OCI-LY1 (cell line): ENCODE measurements at regions not wholly inside any gene's neighbourhood (a gene's known extent, or its start where the extent isn't known, plus 50 kb on each side); places are given as distances from the start of the nearest gene placed in this dataset.

Source experiments
- H2AFZ ChIP-seq: fragments of 200-600 bp; sonication (generic), shearing (Covaris generic); 2 replicates; pipeline ENCODE4 v1.6.0; 2014; ENCODE audit warnings: antibody characterized with exemption, mild to moderate bottlenecking, low read length
- H3F3A ChIP-seq: fragments of 200-600 bp; sonication (generic), shearing (Covaris generic); 2 replicates; pipeline ENCODE4 v1.6.0; 2014; ENCODE audit warnings: mild to moderate bottlenecking, antibody characterized with exemption, low read length, moderate library complexity; ENCODE audit not compliant: insufficient read depth
- H3K27ac ChIP-seq: fragments of 200-600 bp; sonication (generic); 2 replicates; pipeline ENCODE4 v1.5.1; 2014; ENCODE audit warnings: low read length, mixed run types, mild to moderate bottlenecking, low read depth; ENCODE audit not compliant: poor library complexity, severe bottlenecking
- H3K27me3 ChIP-seq: fragments of 200-600 bp; sonication (generic); 2 replicates; pipeline ENCODE4 v1.6.0; 2014; ENCODE audit warnings: antibody characterized with exemption, mild to moderate bottlenecking, low read length, moderate library complexity; ENCODE audit not compliant: insufficient read depth
- H3K36me3 ChIP-seq: fragments of 200-600 bp; sonication (generic); 2 replicates; pipeline ENCODE4 v1.6.1; 2014; ENCODE audit warnings: mild to moderate bottlenecking, antibody characterized with exemption, low read length, moderate library complexity, mixed read lengths; ENCODE audit not compliant: insufficient read depth
- H3K4me1 ChIP-seq: fragments of 200-600 bp; sonication (generic); 2 replicates; pipeline ENCODE4 v1.5.1; 2014; ENCODE audit warnings: mild to moderate bottlenecking, low read length, moderate library complexity; ENCODE audit not compliant: insufficient read depth, severe bottlenecking
- H3K4me2 ChIP-seq: fragments of 200-600 bp; sonication (generic), shearing (Covaris generic); 2 replicates; pipeline ENCODE4 v1.6.1; 2014; ENCODE audit warnings: low read length
- H3K4me3 ChIP-seq: fragments of 200-600 bp; sonication (generic); 2 replicates; pipeline ENCODE4 v1.5.1; 2014; ENCODE audit warnings: low read length, low read depth, mild to moderate bottlenecking, mixed read lengths; ENCODE audit not compliant: poor library complexity, severe bottlenecking
- H3K79me2 ChIP-seq: fragments of 200-600 bp; shearing (Covaris generic); 2 replicates; pipeline ENCODE4 v1.6.1; 2016; ENCODE audit warnings: mixed run types, low read length, mixed read lengths; ENCODE audit not compliant: insufficient read depth
- H3K9ac ChIP-seq: fragments of 200-600 bp; sonication (generic), shearing (Covaris generic); 2 replicates; pipeline ENCODE4 v1.6.1; 2014; ENCODE audit warnings: mild to moderate bottlenecking, low read length, mixed read lengths
- H3K9me2 ChIP-seq: fragments of 200-600 bp; sonication (generic), shearing (Covaris generic); 2 replicates; pipeline ENCODE4 v1.6.1; 2014; ENCODE audit warnings: low read depth, mild to moderate bottlenecking, low read length, mixed read lengths
- H3K9me3 ChIP-seq: fragments of 200-600 bp; shearing (Covaris generic); 2 replicates; pipeline ENCODE4 v1.6.1; 2014; ENCODE audit warnings: low read length, mixed read lengths
- H4K20me1 ChIP-seq: fragments of 200-600 bp; sonication (generic), shearing (Covaris generic); 2 replicates; pipeline ENCODE4 v1.6.0; 2016; ENCODE audit warnings: mild to moderate bottlenecking, low read length; ENCODE audit not compliant: insufficient read depth
- CTCF ChIP-seq: fragments of 200-600 bp; sonication (generic), shearing (Covaris generic); IDR thresholded peaks from 2 replicates; pipeline ENCODE4 v1.5.1; 2017; ENCODE audit warnings: mild to moderate bottlenecking, antibody characterized with exemption, low read length, moderate library complexity, mixed read lengths
- EZH2 ChIP-seq: fragments of 200-600 bp; sonication (generic), shearing (Covaris generic); IDR thresholded peaks from 2 replicates; pipeline ENCODE4 v1.8.0; 2017; ENCODE audit warnings: borderline replicate concordance, mixed run types, mild to moderate bottlenecking, antibody characterized with exemption, low read length, moderate library complexity, mixed read lengths

DNA sequence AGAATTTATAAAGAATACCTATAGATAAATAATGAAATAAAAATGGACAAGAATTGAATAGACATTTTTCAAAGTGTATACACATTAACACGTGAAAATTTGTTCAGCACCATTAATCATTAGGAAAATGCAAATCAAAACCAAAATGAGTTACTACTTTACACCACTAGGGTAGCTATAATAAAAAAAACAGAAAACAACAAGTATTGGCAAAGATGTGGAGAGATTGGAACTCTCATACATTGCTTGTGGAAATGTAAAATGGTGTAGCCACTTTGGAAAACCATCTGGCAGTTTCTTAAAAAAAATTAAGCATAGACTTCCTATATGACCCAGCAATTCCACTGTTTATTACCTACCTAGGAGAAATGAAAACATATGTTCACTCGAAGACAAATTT lies 172.8 kb upstream of the P2RY1 start:
- H3K36me3 ChIP-seq: no peaks in the 10 kb centered on the region
- no peak overlapping the region for H2AFZ ChIP-seq
- H3K79me2 ChIP-seq: no peaks in the 10 kb centered on the region
- H3K9me2 ChIP-seq: no peaks in the 10 kb centered on the region
- H3K4me3 ChIP-seq: no peak overlapping the region
- no peaks in the 10 kb centered on the region for H4K20me1 ChIP-seq
- no peaks in the 10 kb centered on the region for H3K27me3 ChIP-seq
- TF ChIP-seq CTCF (no peak), EZH2 (no peak)
- no peaks in the 10 kb centered on the region for H3K4me1 ChIP-seq
- no peaks in the 10 kb centered on the region for H3F3A ChIP-seq
- no peak overlapping the region for H3K4me2 ChIP-seq
- H3K9ac ChIP-seq: no peak overlapping the region
- H3K9me3 ChIP-seq: 0 out of 2 replicates have a peak, but pooled peaks cover 2% of the 10 kb centered on the region
- H3K27ac ChIP-seq: no peak overlapping the region

DNA sequence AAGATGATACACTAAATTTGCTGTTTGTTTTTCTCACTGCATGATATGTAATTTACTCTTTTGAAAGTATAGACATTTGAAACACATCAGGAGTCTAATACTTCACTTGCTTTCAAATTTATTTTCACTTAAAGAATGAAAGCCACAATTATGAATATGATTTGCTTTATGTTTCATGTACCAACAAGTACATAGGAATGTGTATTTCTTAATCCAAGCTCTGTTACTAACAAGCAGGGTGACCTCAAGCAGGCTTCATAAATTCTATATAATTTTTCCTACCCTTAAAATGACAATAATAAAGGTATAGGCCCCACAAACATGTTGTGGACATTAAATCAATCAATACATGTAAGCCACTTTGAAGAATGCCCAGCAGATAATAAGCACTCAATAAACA lies 170.2 kb upstream of the P2RY1 start:
- no peaks in the 10 kb centered on the region for H4K20me1 ChIP-seq
- H3F3A ChIP-seq: no peaks in the 10 kb centered on the region
- no peaks in the 10 kb centered on the region for H3K9me2 ChIP-seq
- no peak overlapping the region for H3K4me3 ChIP-seq
- H3K4me1 ChIP-seq: no peaks in the 10 kb centered on the region
- H2AFZ ChIP-seq: no peak overlapping the region
- no peak overlapping the region for H3K27ac ChIP-seq
- H3K9ac ChIP-seq: no peak overlapping the region
- no peak overlapping the region for H3K4me2 ChIP-seq
- TF ChIP-seq CTCF (no peak), EZH2 (no peak)
- no peaks in the 10 kb centered on the region for H3K36me3 ChIP-seq
- no peaks in the 10 kb centered on the region for H3K27me3 ChIP-seq
- H3K79me2 ChIP-seq: no peaks in the 10 kb centered on the region
- H3K9me3 ChIP-seq: 0 out of 2 replicates have a peak, but pooled peaks cover 2% of the 10 kb centered on the region

- H3K4me2 ChIP-seq: no peak overlapping the region
- TF ChIP-seq EZH2 (no peak), CTCF (no peak)
- H2AFZ ChIP-seq: no peak overlapping the region
- H3K9me2 ChIP-seq: no peaks in the 10 kb centered on the region
- no peak overlapping the region for H3K4me3 ChIP-seq
- H3K9ac ChIP-seq: no peak overlapping the region
- H3F3A ChIP-seq: no peaks in the 10 kb centered on the region
- no peaks in the 10 kb centered on the region for H4K20me1 ChIP-seq
- H3K79me2 ChIP-seq: no peaks in the 10 kb centered on the region
- H3K9me3 ChIP-seq: no peaks in the 10 kb centered on the region
- H3K27ac ChIP-seq: no peak overlapping the region
- H3K4me1 ChIP-seq: no peaks in the 10 kb centered on the region
- H3K27me3 ChIP-seq: no peaks in the 10 kb centered on the region
- H3K36me3 ChIP-seq: no peaks in the 10 kb centered on the region
These were observed 167.7 kb upstream of the P2RY1 start for GRCh38 chr3:152667267-152667666.
